Peyer's patch (tissue), 4 donors: ENCODE measurements at regions not wholly inside any gene's neighbourhood (a gene's known extent, or its start where the extent isn't known, plus 50 kb on each side); places are given as distances from the start of the nearest gene placed in this dataset.

Source experiments
- DNase-seq, 3 donors: peaks; one replicate each; pipeline ENCODE4 v3.0.0-alpha.2; 2017 to 2019
- H3K27ac ChIP-seq, 4 donors: fragments of 200-600 bp; sonication (generic); one replicate each; pipeline ENCODE4 v1.5.1; 2016 to 2019
- H3K27me3 ChIP-seq, 2 donors: fragments of 200-600 bp; sonication (generic); one replicate each; pipeline ENCODE4 v1.5.1; 2019
- H3K36me3 ChIP-seq, 3 donors: fragments of 200-600 bp; sonication (generic); one replicate each; pipeline ENCODE4 v1.5.1; 2016 to 2019
- H3K4me1 ChIP-seq, 4 donors: fragments of 200-600 bp; sonication (generic); one replicate each; pipeline ENCODE4 v1.5.1; 2016 to 2019
- H3K4me3 ChIP-seq, 4 donors: fragments of 200-600 bp; sonication (generic); 1 replicate in 3 of 4; 2 replicates in 1 of 4; pipeline ENCODE4 v1.5.1; 2016 to 2019; ENCODE audit warnings: mild to moderate bottlenecking in 1 of 4
- H3K9me3 ChIP-seq, 4 donors: fragments of 200-600 bp; sonication (generic); one replicate each; pipeline ENCODE4 v1.5.1; 2016 to 2019; ENCODE audit warnings: mild to moderate bottlenecking in 1 of 4
- CTCF ChIP-seq, 6 experiments: fragments of 450-650 bp in 4 of 6; fragments of 200-600 bp in 2 of 6; sonication (generic) in 1 of 6; IDR thresholded peaks; one replicate each; pipeline ENCODE4 v1.5.1; 2017 to 2019; ENCODE audit warnings: antibody characterized with exemption in 6 of 6, mild to moderate bottlenecking in 3 of 6, moderate library complexity in 1 of 6
- POLR2A ChIP-seq, 2 donors: fragments of 450-650 bp; IDR thresholded peaks; one replicate each; pipeline ENCODE4 v1.5.1; 2017; ENCODE audit warnings: antibody characterized with exemption in 2 of 2, mild to moderate bottlenecking in 2 of 2, moderate library complexity in 2 of 2

GRCh38 chr1:14467112-14467511 lies 131.4 kb upstream of the KAZN start:
- TF ChIP-seq POLR2A (IDR thresholded peaks at IDR 0.05) (no peak), CTCF (IDR thresholded peaks at IDR 0.05) (no peak)
- H3K27me3 ChIP-seq = no peaks in the 10 kb centered on the region
- DNase-seq = no peak
- H3K27ac ChIP-seq = no peak overlapping the region
- H3K9me3 ChIP-seq = no peaks in the 10 kb centered on the region
- no peaks in the 10 kb centered on the region for H3K36me3 ChIP-seq
- no peak overlapping the region for H3K4me3 ChIP-seq
- H3K4me1 ChIP-seq = no peaks in the 10 kb centered on the region

- no peak overlapping the region for H3K4me3 ChIP-seq
- no peak overlapping the region for H3K27ac ChIP-seq
- H3K36me3 ChIP-seq = no peaks in the 10 kb centered on the region
- H3K9me3 ChIP-seq = no peaks in the 10 kb centered on the region
- H3K27me3 ChIP-seq = no peaks in the 10 kb centered on the region
- no peak for DNase-seq
- no peaks in the 10 kb centered on the region for H3K4me1 ChIP-seq
- TF ChIP-seq POLR2A (IDR thresholded peaks at IDR 0.05) = no peak
- TF ChIP-seq CTCF (IDR thresholded peaks at IDR 0.05) = no peak
Observed at GRCh38 chr1:14468751-14469150, 129.7 kb upstream of the KAZN start.

- H3K36me3 ChIP-seq = no peaks in the 10 kb centered on the region
- no peak overlapping the region for H3K27ac ChIP-seq
- H3K4me1 ChIP-seq = no peaks in the 10 kb centered on the region
- H3K9me3 ChIP-seq = no peaks in the 10 kb centered on the region
- no peak overlapping the region for H3K4me3 ChIP-seq
- no peaks in the 10 kb centered on the region for H3K27me3 ChIP-seq
- DNase-seq = no peak
- TF ChIP-seq POLR2A (IDR thresholded peaks at IDR 0.05) (no peak), CTCF (IDR thresholded peaks at IDR 0.05) (no peak)
Observed at GRCh38 chr1:14470802-14471201, 127.7 kb upstream of the KAZN start.

GRCh38 chr1:14474856-14475255 lies 123.6 kb upstream of the KAZN start:
- Histone ChIP-seq H3K9me3 (no peaks in the 10 kb centered on the region), H3K27ac (no peak overlapping the region), H3K36me3 (no peaks in the 10 kb centered on the region), H3K27me3 (no peaks in the 10 kb centered on the region), H3K4me3 (no peak overlapping the region), H3K4me1 (no peaks in the 10 kb centered on the region)
- TF ChIP-seq POLR2A (IDR thresholded peaks at IDR 0.05) (no peak), CTCF (IDR thresholded peaks at IDR 0.05) (no peak)
- no peak for DNase-seq

- H3K27me3 ChIP-seq = no peaks in the 10 kb centered on the region
- no peaks in the 10 kb centered on the region for H3K36me3 ChIP-seq
- H3K4me1 ChIP-seq = no peaks in the 10 kb centered on the region
- no peaks in the 10 kb centered on the region for H3K9me3 ChIP-seq
- H3K4me3 ChIP-seq = no peak overlapping the region
- H3K27ac ChIP-seq = no peak overlapping the region
- DNase-seq = no peak
- TF ChIP-seq CTCF (IDR thresholded peaks at IDR 0.05) (no peak), POLR2A (IDR thresholded peaks at IDR 0.05) (no peak)
Observed at GRCh38 chr1:14476170-14476955, 122.1 kb upstream of the KAZN start.
